Breast epithelium (tissue), 4 donors: ENCODE measurements at regions not wholly inside any gene's neighbourhood (a gene's known extent, or its start where the extent isn't known, plus 50 kb on each side); places are given as distances from the start of the nearest gene placed in this dataset.

ENCODE experiments used
- DNase-seq, 2 donors: peaks; one replicate each; pipeline ENCODE4 v3.0.0-alpha.2; 2019; ENCODE audit warnings: low spot score in 2 of 2
- H3K27ac ChIP-seq, 2 donors: fragments of 200-600 bp; sonication (generic) in 1 of 2; one replicate each; pipeline ENCODE4 v1.5.1; 2016 to 2019; ENCODE audit warnings: mild to moderate bottlenecking in 1 of 2
- H3K27me3 ChIP-seq, 2 donors: fragments of 200-600 bp; sonication (generic) in 1 of 2; one replicate each; pipeline versions ENCODE4 v1.5.1 to v1.6.0; 2017 to 2019; ENCODE audit warnings: control low read depth in 1 of 2, mild to moderate bottlenecking in 1 of 2
- H3K36me3 ChIP-seq: fragments of 200-600 bp; one replicate; pipeline ENCODE4 v1.5.1; 2019
- H3K4me1 ChIP-seq, 2 donors: fragments of 200-600 bp; sonication (generic); one replicate each; pipeline ENCODE4 v1.5.1; 2016 to 2019; ENCODE audit warnings: control low read depth in 1 of 2
- H3K4me3 ChIP-seq, 3 donors: fragments of 200-600 bp; sonication (generic); 1 replicate in 2 of 3; 2 replicates in 1 of 3; pipeline ENCODE4 v1.5.1; 2016 to 2019; ENCODE audit warnings: mild to moderate bottlenecking in 3 of 3, moderate library complexity in 2 of 3
- H3K9me3 ChIP-seq, 2 donors: fragments of 200-600 bp; sonication (generic) in 1 of 2; one replicate each; pipeline ENCODE4 v1.5.1; 2016 to 2019; ENCODE audit warnings: control low read depth in 1 of 2
- POLR2A ChIP-seq: fragments of 450-650 bp; IDR thresholded peaks from one replicate; pipeline ENCODE4 v1.6.1; 2016; ENCODE audit warnings: antibody characterized with exemption, mild to moderate bottlenecking, moderate library complexity
- POLR2AphosphoS5 ChIP-seq, 3 donors: sonication (generic); formaldehyde crosslinking; IDR thresholded peaks; one replicate each; pipeline ENCODE4 v1.6.1; 2017; ENCODE audit warnings: antibody characterized with exemption in 3 of 3
- intact Hi-C: fragments of 100-400 bp; cut with DNase I; formaldehyde crosslinking; loops from one replicate; pipeline ENCODE4 v1.15.1; 2023; ENCODE audit warnings: low total_unique reads
- TF ChIP-seq, protein P1 (sequence below), 3 donors: fragments of 450-650 bp; IDR thresholded peaks; one replicate each; pipeline ENCODE4 v1.5.1; 2016 to 2017; ENCODE audit warnings: antibody characterized with exemption in 3 of 3, mild to moderate bottlenecking in 3 of 3, moderate library complexity in 3 of 3

DNA sequence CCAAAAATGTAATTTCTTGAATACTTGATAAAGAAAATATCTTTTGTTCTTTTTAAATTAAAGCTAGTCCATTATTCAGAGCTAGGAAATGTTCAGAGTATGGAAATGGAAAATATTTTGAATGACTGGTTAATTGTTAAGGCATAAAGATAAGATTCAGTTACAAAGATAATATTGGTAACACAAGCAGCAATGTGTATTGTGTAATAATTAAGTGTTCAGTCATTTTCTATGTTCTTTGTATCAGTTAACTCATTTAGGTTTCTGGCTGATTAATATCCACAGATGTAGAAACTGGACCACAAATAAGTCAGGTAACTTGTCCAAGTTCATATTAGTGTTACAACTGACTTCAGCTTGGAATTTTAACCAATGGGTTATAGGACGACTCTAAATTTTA lies 442.2 kb upstream of the MANEA start:
- H3K36me3 ChIP-seq, result no peaks in the 10 kb centered on the region
- H3K27me3 ChIP-seq, result no peaks in the 10 kb centered on the region
- TF ChIP-seq POLR2AphosphoS5 (IDR thresholded peaks at IDR 0.05) (no peak), POLR2A (no peak)
- TF ChIP-seq, protein P1, sequence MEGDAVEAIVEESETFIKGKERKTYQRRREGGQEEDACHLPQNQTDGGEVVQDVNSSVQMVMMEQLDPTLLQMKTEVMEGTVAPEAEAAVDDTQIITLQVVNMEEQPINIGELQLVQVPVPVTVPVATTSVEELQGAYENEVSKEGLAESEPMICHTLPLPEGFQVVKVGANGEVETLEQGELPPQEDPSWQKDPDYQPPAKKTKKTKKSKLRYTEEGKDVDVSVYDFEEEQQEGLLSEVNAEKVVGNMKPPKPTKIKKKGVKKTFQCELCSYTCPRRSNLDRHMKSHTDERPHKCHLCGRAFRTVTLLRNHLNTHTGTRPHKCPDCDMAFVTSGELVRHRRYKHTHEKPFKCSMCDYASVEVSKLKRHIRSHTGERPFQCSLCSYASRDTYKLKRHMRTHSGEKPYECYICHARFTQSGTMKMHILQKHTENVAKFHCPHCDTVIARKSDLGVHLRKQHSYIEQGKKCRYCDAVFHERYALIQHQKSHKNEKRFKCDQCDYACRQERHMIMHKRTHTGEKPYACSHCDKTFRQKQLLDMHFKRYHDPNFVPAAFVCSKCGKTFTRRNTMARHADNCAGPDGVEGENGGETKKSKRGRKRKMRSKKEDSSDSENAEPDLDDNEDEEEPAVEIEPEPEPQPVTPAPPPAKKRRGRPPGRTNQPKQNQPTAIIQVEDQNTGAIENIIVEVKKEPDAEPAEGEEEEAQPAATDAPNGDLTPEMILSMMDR (IDR thresholded peaks at IDR 0.05), result no peak
- H3K27ac ChIP-seq, result no peak overlapping the region
- H3K4me1 ChIP-seq, result no peaks in the 10 kb centered on the region
- intact Hi-C loops, result no loop called here
- no peak for DNase-seq
- no peaks in the 10 kb centered on the region for H3K9me3 ChIP-seq
- H3K4me3 ChIP-seq, result no peak overlapping the region

- Histone ChIP-seq H3K4me1 (no peaks in the 10 kb centered on the region), H3K4me3 (no peak overlapping the region), H3K9me3 (no peaks in the 10 kb centered on the region), H3K36me3 (no peaks in the 10 kb centered on the region), H3K27me3 (no peaks in the 10 kb centered on the region), H3K27ac (no peak overlapping the region)
- TF ChIP-seq, protein P1 (IDR thresholded peaks at IDR 0.05), result no peak
- TF ChIP-seq POLR2AphosphoS5 (IDR thresholded peaks at IDR 0.05) (no peak), POLR2A (no peak)
- DNase-seq, result no peak
- intact Hi-C loops, result no loop called here
These were observed 435.2 kb upstream of the MANEA start for GRCh38 chr6:95142101-95142500.

DNA sequence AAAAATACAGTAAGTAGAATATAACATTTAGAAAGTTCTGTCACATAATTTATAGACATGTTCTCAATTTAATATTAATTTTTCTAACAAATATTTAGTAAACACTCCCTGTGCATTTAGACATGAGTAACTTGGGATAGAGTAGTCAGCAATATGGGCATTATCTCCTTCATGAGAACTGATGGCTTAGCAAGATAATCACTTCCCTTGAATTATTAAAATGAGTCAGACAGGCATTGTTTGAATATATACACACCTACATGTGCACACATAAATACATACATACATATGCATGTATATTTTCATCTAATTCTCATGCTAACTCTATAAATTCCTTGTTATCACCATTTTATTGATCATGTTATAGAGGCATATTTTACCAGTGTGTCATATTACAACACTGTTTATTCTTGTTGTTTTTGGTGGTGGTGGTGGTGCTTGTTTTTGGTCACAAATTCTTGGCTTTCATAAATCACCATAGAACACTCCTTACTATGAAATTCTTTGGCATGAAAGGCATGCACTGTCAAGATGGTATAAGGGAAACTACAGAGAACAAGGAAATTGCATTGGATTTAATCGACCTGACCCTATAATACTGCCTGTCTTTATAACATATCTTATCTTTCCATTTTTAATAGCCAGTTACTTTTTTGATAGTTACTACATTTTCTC lies 434.5 kb upstream of the MANEA start:
- intact Hi-C loops, result no loop called here
- Histone ChIP-seq H3K9me3 (no peaks in the 10 kb centered on the region), H3K27ac (no peak overlapping the region), H3K27me3 (no peaks in the 10 kb centered on the region), H3K36me3 (no peaks in the 10 kb centered on the region), H3K4me3 (no peak overlapping the region), H3K4me1 (no peaks in the 10 kb centered on the region)
- TF ChIP-seq, protein P1 (IDR thresholded peaks at IDR 0.05), result no peak
- TF ChIP-seq POLR2AphosphoS5 (IDR thresholded peaks at IDR 0.05) (no peak), POLR2A (no peak)
- DNase-seq, result no peak

DNA sequence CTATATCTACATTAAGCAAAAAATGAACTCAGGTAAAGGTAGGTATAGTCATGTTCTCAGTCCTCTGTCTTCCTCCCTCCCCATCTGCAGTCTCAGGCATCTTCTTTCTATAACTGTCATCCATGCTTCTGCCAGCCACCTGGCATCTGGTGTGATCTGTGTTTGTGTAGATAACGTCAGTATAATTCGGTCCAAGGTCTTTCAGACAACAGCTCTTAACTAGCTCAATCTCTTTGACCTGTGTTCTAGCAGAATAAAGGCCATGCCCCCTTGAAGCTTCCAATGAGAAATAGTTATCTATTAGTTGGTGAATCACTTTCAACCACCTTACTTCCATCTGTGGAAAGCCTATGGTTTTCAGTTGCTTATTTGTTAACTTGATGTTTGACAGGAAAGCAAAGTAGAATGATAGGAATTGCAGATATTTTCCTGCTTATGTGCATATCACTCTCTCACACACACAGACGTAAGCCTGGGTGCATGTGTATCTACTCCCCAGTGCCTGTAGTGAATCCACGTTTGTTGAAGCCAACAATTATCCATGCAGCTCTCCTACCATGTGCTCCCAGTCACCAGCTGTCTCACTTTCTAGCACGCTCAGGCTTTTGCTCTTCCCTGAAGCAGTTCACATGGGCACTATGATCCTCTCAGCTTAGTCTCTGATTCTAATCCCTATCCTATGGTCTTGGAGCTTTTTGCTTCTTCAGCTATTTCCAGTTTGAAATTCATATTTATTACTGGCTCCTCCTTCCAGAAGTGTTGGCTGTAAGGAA lies 433.7 kb upstream of the MANEA start:
- intact Hi-C loops, result no loop called here
- H3K27ac ChIP-seq, result no peak overlapping the region
- TF ChIP-seq POLR2AphosphoS5 (IDR thresholded peaks at IDR 0.05), result no peak
- TF ChIP-seq, protein P1 (IDR thresholded peaks at IDR 0.05), result no peak
- no peak for TF ChIP-seq POLR2A

GRCh38 chr6:95145457-95145856 lies 431.9 kb upstream of the MANEA start:
- Histone ChIP-seq H3K4me1 (no peaks in the 10 kb centered on the region), H3K4me3 (no peak overlapping the region), H3K9me3 (no peaks in the 10 kb centered on the region), H3K27me3 (no peaks in the 10 kb centered on the region), H3K36me3 (no peaks in the 10 kb centered on the region), H3K27ac (no peak overlapping the region)
- intact Hi-C loops, result loop anchor here (5.0 kb wide), 1 partner anchor 92 kb away; no protein-coding TSS in a partner anchor
- TF ChIP-seq POLR2A (no peak), POLR2AphosphoS5 (IDR thresholded peaks at IDR 0.05) (no peak)
- TF ChIP-seq, protein P1 (IDR thresholded peaks at IDR 0.05), result no peak
- DNase-seq, result no peak

More for the DNA sequence above, 433.7 kb upstream of the MANEA start:
- no peak for DNase-seq
- no peaks in the 10 kb centered on the region for H3K9me3 ChIP-seq
- no peak overlapping the region for H3K4me3 ChIP-seq
- no peaks in the 10 kb centered on the region for H3K27me3 ChIP-seq
- no peaks in the 10 kb centered on the region for H3K36me3 ChIP-seq
- no peaks in the 10 kb centered on the region for H3K4me1 ChIP-seq
